ENCODE measurements at regions not wholly inside any gene's neighbourhood (a gene's known extent, or its start where the extent isn't known, plus 50 kb on each side); places are given as distances from the start of the nearest gene placed in this dataset.
"Not testable (repeated sequence)": the region's sequence is repeated elsewhere in the genome, so short reads cannot be mapped to it uniquely, and the experiment has no call there.

DNA sequence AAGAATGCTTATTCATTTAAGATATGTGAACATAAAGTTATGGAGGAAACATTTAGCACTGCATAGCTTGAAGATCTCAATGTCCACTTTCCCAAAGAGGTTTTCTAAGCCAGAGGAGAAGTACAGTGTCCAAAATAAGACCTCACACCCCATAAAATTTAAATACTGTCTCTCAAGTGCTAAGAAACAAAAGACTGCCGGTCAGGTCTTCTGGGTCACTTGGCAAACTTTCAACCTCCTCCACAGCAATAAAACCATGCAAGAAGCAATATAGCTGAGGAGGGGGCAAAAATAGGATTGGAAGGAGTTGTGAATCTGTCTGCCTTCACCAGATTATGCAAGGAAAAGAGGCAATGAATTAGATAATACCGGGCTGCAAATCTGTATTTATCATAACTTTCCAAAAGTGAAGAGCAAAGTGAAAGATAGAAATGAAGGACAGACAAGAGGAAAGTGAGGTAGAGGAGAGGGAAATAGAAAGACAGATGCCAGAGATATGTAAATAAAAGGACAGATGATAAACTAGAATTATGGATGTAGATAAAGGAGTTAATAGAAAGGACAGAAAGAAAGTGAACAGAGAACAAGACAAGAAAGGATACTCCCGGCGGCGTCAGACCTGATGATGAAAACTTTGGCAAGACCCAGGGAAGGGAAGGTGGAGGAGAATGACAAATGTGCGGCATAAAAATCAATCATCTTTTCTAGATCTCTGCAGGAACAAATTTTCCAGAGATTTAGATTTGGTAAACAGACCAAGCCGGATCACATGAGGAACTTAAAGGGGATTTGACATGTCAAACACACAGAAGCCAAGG lies 152.7 kb upstream of the FAM241A start:
- DNase-seq: no peak

DNA sequence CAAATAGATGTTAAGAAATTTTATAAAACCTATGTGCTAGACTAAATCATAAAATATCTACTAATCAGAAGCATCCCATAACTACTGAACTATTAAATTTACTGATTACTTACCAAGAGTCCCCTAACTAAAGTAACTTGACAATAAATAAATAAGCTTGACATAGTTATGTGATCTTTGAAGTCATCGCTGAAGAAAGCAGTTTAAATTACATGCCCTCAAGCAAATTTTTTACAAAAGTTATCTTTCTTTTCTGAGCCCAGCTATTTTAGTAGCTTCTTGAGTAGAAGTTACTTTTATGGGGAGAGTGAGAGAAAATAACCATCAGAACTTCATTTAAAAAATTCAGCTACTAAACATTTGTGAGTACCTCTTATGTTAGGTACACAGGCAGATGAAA lies 150.9 kb upstream of the FAM241A start:
- DNase-seq: no peak

DNA sequence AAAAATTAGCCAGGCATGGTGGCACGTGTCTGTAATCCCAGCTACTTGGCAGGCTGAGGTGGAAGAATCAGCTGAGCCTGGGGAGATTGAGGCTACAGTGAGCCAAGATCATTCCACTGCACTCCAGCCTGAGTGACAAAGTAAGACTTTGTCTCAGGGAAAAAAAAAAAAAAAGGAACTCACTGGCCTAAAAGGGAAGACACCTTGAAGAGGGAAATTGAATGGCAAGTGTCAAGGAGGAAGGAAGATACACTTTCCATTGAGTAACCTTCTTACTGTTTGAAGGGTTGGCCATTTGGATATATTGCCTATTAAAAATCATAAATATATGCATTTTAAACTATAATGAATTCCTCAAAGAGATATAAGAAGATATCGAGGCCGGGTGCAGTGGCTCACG lies 147.5 kb upstream of the FAM241A start:
- DNase-seq: no peak

DNA sequence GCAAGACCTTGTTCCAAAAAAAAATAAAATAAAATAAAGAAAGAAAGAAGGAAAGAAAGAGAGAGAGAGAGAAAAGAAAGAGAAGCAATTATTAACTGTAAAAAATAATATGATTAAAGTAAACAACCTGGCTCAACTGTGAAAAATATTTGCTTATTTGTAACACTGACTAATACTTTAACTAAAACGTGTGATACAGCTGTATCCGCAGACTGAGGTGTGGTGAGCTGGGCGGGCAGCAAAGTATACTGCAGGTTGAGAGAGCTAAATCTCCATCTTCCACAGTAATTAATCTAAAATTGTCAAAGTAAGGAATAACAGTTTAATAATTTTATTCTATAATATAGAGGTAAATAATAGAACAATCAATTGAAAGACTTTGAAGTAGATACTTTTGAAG lies 145.5 kb upstream of the FAM241A start:
- no peak for DNase-seq

DNA sequence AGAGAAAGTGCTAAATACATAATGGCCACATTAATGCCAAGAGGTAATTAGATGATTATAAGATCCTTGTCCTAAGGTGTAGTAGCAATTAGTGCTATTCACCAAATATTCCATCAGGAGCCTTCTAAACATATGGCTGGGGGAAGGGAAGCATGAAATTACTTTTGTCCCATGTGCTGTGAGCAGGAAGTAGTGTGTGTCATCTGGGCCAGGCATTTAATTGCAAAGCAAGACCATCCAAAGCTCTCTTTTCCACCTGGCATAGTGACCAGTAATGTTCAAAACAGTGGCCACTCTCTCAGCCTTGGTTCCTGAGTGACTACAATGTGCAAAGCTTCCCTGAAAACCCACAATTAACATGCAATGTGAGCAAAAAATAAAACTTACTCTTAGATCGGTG lies 144.2 kb upstream of the FAM241A start:
- DNase-seq: no peak

DNA sequence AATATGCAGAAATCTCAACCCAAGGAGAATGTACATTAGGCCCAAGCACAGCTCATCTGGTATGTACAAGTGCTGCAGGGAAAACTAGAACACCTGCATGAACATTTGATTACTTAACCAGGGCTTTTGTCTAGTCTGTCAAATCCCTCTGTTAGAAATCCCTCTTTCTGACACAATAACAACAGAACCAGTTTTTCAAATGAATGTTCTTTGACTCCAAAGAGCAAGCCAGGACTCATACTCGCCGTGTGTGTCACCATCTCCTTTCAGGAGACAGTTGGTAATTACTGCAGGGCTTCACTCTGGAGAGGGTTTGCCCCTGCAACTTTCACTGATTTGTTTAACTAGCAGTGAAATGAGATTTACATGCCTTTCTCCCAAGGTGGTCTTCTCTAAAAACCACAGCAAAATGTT lies 143.0 kb upstream of the FAM241A start:
- no peak for DNase-seq

DNA sequence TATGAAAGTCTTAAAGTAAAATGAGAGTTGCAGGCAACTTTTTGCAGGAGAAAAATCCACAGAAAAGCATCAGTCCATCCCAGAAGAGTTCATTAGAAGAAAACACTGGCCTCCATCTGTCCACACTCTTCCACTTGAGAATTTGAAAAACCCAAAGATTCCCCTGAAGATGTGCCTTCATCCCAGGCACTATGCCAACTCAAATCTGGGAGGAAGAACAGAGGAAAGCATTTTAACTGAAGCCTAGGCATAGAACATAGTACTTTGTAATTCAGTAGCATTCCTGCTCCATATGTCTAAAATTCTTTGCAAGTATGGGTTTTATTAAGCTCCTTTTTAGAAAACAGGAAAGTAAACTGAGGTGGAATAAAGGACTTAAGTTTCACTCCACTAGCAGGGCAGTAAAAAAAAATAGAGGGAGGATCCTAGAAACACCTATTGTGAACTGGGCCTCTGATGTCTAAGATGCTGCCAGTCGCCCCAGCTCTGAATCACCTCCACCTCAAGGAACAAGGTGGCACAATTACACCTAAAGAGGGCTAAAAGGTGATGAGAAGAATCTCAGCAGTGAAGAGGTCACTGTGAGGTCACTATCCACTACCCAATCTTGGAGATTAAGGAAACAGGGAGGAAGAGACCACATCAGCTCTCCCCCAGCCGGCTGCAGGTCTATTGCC lies 141.9 kb upstream of the FAM241A start:
- no peak for DNase-seq

DNA sequence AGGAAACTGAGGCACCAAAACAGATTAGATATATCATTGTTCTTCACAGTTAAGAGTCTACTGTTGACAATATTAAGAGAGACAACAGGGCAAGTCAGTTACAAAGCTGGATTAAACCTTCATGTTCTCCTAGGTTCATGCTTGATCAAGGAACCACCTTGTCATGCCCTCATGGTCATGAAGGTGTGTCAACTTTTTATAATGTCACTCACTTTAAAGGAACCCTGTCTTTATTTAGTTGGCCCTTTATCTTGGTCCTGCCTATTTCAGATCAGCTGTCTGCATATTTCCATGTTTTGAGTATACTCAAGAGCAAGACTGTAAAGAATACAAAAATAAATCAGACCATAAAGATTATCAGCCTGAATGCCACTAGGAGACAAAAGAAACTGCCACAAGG lies 140.2 kb upstream of the FAM241A start:
- DNase-seq: no peak

DNA sequence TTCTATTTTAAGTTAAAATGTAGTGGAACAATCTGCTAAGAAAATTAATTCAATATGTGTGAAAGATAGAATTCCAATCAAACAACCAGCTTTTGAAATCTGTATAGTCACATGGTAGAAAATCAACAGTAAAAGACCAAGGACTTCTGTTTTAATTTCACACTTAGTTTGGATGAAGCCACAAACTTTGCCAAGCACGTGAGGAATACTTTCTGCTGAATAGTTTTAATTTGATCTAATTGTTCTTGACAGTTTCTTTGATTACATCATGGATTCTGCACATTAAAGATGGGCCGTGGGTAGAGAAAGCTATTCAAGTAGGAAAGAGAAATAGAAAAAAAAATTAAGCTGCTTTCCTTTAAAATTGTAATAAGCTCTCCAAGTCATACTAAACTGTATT lies 137.9 kb upstream of the FAM241A start:
- no peak for DNase-seq

DNA sequence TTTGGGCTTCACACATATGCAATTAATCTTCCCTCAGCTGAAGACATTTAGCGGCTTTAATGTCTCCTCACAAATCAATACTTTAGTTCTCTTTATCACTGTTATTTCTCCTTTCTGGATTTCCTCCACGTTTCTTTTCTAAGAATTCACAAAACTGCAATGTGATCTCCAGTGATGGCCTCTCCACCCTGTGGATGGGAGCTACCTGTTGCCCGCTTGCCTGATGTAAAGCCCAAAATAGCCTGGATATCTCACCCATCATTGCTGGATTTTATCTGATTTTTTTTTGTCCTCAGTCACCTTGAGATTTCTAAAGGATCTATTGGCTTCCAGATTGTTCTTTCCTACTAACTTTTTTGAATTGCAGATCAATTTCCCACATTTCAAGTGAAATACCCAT lies 129.3 kb upstream of the FAM241A start:
- no peak for DNase-seq

DNA sequence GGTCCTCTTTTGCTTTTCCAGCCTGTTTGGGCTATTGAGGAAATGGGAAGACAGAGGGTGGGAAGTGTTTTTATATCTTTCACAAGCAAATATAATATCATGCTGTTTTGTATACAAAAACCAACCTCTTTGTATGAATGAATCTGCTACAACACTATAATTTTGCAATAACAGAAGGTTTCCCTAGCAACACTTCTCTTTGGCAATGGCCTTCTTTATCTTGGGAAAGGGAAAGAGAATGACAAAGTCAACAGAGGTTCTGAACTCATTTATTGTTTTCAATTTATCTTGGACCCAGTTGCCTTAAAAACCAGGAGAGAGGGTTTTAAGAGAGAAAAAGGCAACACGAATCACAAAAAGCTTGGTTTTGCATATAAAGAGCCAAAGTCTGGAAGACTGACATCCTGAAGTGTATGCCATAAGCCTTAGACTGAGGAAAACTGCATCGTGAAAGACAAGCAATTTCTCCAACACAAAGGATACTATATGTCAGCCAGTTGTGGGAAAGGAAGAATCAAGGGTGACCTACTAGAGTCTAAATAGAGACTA lies 121.8 kb upstream of the FAM241A start:
- no peak for DNase-seq

DNA sequence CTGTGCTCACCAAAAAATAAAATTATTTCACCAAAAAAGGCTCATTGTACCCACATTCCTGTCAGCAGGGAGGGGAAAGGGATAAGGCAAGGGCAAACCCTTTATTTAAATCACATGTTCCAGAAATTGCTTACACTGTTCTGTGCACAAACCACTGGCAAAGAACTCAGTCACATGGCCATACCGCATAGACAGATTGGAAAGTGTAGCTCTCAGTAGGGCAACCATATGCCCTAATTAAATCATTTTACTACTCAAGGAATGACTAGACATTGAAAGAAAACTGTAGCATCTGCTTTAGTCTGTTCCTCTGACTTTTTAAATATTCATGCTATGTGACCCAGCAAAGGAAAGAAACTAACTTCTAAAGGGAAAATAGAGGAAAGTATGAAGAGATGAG lies 119.2 kb upstream of the FAM241A start:
- DNase-seq: no peak

DNA sequence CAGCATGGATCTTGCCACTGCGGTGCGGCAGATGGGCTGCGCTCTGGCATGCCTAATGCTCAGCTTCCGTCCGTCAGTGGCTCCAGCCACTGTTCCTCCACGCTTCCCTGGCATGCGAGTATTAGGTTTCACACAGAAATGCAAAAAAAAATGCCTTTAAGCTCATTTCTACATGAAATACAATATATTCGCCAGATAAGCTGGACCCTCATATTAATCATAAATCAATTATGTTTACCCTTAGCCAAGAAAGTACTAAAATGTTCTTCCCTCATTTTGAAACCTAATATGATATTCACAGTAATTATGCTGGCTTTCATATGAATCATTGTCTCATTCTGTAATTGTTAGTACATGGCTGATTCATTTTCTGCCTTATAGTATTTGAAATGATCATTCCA lies 115.5 kb upstream of the FAM241A start:
- DNase-seq: no peak

DNA sequence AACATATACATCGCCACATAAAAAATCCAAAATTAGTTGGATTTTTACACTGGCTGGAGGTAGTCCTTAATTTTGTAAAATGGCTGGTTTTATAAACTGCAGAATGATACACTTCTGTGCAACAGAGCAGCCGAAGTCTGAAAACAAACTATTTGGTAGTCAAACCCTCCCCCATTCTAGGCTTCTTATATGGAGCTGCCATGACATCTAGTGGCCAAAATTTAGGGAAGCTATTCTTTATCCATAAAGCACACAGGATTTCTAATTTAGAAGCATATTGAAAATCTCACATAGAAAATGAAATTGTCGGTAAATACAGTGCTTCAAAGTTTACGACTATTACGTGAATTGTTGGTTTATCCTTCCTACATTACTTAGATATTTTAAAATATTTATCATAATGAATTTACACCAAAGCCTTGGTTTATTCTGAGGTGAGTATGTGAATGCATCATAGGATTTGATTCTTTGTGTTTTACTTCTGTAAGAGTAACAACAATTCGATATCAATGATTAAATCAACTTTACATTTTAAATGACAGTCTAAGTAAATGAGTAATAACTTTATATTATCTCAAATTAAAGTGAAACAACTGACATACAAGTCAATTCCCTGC lies 113.4 kb upstream of the FAM241A start:
- DNase-seq: peak; percentile 10

DNA sequence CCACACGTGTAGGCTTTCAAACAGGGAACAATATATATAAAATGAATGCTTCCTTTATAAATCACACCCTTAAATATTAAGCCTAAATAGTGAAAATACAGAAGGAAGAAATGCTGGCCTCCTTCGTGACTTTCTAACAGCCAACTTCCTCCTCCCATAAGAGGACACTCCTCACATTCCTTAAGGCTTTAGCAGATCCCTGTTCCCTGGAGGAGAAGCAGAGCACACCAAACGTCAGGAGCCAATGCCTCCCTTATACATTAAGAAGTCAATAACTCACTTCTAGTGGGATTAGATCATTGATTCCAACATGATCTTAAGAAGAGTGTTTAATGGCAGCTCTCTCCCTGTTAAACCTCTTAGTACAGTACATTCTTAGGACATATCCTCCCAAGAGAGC lies 108.4 kb upstream of the FAM241A start:
- no peak for DNase-seq

DNA sequence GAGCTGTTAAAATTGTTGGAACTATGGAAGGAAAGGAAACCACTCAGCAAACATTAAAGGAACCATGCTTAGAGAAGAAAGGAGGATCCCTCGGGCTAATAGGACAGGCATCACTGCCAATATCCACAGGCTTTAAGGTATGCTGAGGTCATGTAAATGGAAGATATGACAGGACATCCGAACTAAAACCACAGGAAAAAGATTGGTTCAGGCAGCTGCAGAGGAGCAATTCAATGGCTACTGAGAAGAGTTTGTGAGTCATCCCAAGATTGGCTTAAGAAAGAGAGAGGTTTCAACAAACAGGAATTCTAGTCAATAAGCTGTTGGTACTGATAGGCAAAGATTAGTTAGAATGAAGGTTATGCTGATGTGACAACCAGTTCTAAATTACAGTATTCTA lies 106.4 kb upstream of the FAM241A start:
- no peak for DNase-seq

DNA sequence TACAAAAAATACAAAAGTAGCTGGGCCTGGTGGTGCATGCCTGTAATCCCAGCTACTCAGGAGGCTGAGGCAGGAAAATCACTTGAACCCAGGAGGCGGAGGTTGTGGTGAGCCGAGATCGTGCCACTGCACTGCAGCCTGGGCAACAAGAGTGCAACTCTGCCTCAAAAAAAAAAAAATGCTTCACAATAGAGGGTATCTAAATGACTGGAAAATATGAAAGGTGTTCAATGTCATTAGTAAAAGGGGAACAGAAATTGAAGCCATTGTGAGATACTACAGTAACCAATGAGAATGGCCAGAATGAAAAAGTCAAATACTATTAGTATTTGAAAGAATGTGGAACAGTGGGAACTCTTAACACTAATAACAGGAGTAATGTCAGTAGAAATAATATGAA lies 96.1 kb upstream of the FAM241A start:
- DNase-seq: not testable (repeated sequence)

DNA sequence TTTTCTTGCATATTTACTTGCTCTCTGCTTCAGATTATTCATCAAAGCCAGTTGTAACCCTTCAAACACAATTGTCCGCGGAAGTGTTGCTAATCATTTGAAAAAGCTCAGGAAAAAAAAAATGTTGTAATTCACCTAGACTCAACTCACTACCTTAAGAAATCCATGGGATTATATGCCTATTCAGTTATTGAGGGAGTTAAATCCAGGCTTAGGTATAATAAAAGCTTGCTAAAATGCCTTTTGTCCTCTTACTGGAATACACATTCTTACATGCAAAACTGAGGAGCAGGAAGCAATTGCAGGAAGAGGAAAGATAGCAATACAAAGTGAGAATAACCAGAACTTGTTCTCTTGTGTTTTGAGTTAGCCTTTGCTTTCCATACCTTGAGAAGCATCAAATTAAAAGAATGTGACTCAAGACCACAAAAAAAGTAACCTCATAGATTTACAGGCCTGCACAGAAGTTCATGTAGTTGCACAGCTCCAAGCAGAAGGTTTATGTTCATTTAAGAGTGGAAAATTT lies 91.4 kb upstream of the FAM241A start:
- DNase-seq: no peak

DNA sequence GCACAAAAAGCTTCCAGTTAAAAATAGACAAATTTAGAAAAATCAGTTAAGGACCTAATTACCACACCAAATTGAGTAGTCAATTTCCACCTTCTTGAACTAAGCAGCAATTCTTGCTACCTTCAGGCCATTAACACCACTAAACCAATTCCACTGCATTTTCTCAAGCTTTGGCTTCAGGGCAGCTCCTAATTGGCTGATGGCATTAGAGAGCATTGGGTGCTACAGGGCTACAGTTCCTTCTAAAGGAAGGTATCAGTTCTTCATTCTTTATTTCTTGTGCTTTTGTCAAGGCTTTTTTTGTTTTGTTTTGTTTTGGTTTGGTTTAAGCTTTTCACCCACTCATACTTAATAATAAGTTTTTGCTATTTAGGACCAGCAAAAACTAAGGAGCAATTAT lies 90.2 kb upstream of the FAM241A start:
- DNase-seq: no peak

DNA sequence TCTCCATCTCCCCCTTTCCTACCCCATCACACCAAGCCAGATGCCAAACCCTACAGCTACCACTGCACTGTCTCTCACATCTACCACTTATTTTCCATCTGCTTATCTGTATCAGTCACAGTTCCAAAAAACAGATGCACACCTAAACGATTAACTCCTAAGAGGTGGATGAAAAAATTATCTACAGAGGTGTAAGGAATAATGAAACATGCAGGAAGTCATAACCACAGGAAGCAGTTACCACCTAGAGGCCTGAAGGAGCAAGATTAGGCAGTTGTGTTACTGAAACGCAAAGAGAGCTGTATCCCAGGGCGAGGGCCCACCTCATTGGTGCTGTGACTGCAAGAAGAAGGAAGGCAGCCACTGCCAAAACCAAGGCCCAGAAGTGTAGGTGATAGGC lies 87.8 kb upstream of the FAM241A start:
- DNase-seq: no peak

DNA sequence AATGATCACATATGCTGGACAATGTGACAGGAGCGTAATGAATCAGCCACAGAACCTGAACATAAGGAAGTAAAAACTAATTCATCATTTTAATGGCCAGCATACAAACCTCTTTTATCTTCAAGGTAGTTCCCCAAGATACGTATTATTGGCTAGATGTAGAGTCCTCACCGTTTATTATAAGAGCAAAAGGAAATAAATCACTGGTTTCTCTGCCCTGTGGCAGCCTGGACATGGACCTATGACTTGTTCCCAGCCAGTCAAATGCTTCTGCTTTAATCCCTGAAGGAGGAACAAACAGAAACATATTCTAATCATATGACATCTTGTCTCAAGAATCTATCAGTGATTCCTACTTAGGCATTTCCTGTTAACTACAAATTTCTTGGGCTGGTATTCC lies 86.8 kb upstream of the FAM241A start:
- DNase-seq: no peak

DNA sequence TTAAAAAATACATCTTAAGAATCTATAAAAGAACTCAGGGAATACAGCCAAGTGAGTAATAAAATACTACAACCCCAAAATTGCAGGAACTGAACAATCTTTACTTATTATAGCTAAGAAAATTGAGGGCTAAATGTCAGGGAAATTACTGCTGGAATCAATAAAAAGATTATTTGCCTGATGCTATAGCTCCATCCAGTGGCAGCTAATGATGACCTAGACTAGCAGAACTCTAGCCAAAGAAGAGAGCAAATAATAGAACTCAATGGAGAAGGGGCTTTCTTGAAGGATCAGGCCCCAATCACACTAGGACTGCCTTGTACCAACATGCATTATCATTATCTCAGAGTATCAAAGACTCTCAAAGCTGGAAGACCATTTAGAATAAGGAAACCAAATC lies 85.0 kb upstream of the FAM241A start:
- peak; percentile 5 for DNase-seq

DNA sequence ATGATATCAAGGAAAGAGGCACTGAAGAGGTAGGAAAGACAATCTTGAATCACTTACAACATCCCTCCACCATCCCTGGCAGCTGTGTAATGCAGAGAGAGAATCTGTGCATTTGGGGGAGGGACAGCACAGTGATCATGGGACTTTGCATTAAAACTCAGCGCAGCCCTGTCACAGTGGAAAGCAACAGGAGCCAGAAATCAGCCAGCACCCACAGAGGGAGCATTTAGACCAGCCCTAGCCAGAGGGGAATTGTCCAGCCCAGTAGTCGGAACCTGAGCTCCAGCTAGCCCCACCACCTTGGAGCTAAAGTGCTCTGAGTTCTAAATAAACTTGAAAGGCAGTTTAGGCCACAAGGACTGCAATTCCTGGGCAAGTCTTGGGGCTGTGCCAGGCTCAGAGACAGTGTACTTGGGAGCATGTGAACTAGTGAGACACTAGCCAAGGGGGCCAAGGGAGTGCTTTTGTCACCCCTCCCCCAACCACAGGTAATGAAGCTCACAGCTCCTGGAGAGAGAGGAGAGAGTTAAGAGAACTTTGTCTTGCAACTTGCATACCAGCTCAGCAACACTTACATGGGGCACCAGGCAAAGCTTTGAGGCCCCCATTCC lies 83.9 kb upstream of the FAM241A start:
- DNase-seq: no peak

Measured in activated CD4-positive, alpha-beta T cell treated with anti-CD3 and anti-CD28 coated beads, Interleukin-2, amount 50 U/mL, for 16 hours (primary cell).